ENCODE measurements at regions not wholly inside any gene's neighbourhood (a gene's known extent, or its start where the extent isn't known, plus 50 kb on each side); places are given as distances from the start of the nearest gene placed in this dataset.

DNA sequence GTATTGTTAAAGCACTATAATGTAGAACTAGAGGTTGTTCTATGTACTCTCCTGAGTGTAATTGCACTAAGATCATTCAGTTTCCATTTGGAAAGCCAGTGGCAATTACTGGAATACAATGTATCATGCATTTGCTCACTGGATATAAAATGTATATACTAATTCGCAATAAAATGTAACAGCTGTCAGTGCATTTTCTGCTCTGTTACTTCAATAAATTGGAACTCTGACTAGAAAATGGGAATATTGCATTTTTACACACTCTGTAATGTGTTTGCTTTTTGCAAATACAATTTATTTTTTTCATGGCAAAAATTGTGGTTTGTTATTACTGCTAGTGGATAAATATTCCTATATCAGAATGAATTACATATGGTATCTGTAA, 893.8 kb upstream of the POU3F3 start (continued):
- TF ChIP-seq, protein P1, sequence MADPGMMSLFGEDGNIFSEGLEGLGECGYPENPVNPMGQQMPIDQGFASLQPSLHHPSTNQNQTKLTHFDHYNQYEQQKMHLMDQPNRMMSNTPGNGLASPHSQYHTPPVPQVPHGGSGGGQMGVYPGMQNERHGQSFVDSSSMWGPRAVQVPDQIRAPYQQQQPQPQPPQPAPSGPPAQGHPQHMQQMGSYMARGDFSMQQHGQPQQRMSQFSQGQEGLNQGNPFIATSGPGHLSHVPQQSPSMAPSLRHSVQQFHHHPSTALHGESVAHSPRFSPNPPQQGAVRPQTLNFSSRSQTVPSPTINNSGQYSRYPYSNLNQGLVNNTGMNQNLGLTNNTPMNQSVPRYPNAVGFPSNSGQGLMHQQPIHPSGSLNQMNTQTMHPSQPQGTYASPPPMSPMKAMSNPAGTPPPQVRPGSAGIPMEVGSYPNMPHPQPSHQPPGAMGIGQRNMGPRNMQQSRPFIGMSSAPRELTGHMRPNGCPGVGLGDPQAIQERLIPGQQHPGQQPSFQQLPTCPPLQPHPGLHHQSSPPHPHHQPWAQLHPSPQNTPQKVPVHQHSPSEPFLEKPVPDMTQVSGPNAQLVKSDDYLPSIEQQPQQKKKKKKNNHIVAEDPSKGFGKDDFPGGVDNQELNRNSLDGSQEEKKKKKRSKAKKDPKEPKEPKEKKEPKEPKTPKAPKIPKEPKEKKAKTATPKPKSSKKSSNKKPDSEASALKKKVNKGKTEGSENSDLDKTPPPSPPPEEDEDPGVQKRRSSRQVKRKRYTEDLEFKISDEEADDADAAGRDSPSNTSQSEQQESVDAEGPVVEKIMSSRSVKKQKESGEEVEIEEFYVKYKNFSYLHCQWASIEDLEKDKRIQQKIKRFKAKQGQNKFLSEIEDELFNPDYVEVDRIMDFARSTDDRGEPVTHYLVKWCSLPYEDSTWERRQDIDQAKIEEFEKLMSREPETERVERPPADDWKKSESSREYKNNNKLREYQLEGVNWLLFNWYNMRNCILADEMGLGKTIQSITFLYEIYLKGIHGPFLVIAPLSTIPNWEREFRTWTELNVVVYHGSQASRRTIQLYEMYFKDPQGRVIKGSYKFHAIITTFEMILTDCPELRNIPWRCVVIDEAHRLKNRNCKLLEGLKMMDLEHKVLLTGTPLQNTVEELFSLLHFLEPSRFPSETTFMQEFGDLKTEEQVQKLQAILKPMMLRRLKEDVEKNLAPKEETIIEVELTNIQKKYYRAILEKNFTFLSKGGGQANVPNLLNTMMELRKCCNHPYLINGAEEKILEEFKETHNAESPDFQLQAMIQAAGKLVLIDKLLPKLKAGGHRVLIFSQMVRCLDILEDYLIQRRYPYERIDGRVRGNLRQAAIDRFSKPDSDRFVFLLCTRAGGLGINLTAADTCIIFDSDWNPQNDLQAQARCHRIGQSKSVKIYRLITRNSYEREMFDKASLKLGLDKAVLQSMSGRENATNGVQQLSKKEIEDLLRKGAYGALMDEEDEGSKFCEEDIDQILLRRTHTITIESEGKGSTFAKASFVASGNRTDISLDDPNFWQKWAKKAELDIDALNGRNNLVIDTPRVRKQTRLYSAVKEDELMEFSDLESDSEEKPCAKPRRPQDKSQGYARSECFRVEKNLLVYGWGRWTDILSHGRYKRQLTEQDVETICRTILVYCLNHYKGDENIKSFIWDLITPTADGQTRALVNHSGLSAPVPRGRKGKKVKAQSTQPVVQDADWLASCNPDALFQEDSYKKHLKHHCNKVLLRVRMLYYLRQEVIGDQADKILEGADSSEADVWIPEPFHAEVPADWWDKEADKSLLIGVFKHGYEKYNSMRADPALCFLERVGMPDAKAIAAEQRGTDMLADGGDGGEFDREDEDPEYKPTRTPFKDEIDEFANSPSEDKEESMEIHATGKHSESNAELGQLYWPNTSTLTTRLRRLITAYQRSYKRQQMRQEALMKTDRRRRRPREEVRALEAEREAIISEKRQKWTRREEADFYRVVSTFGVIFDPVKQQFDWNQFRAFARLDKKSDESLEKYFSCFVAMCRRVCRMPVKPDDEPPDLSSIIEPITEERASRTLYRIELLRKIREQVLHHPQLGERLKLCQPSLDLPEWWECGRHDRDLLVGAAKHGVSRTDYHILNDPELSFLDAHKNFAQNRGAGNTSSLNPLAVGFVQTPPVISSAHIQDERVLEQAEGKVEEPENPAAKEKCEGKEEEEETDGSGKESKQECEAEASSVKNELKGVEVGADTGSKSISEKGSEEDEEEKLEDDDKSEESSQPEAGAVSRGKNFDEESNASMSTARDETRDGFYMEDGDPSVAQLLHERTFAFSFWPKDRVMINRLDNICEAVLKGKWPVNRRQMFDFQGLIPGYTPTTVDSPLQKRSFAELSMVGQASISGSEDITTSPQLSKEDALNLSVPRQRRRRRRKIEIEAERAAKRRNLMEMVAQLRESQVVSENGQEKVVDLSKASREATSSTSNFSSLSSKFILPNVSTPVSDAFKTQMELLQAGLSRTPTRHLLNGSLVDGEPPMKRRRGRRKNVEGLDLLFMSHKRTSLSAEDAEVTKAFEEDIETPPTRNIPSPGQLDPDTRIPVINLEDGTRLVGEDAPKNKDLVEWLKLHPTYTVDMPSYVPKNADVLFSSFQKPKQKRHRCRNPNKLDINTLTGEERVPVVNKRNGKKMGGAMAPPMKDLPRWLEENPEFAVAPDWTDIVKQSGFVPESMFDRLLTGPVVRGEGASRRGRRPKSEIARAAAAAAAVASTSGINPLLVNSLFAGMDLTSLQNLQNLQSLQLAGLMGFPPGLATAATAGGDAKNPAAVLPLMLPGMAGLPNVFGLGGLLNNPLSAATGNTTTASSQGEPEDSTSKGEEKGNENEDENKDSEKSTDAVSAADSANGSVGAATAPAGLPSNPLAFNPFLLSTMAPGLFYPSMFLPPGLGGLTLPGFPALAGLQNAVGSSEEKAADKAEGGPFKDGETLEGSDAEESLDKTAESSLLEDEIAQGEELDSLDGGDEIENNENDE (IDR thresholded peaks at IDR 0.05; ENCODE audit: insufficient replicate concordance, low read length), result no peak
- TF ChIP-seq SIN3A (conservative IDR thresholded peaks at IDR 0.05 in 1 of 2, IDR thresholded peaks at IDR 0.05 in 1 of 2; ENCODE audit: low read depth in 1 of 2, low read length in 2 of 2) (no peak), RBBP5 (IDR thresholded peaks at IDR 0.05; ENCODE audit: borderline replicate concordance, low read depth, low read length) (no peak), NRF1 (IDR thresholded peaks at IDR 0.05; ENCODE audit: low read depth, low read length) (no peak), POLR2A (IDR thresholded peaks at IDR 0.05; ENCODE audit: control extremely low read depth in 1 of 2, low read depth in 2 of 2, low read length in 2 of 2) (no peak), CTBP2 (IDR thresholded peaks at IDR 0.05; ENCODE audit: borderline replicate concordance, insufficient read depth, insufficient read length, low read length) (no peak), MAX (IDR thresholded peaks at IDR 0.05) (no peak), BCL11A (IDR thresholded peaks at IDR 0.05; ENCODE audit: low read depth in 2 of 2, low read length in 2 of 2) (no peak), ATF2 (IDR thresholded peaks at IDR 0.05; ENCODE audit: low read length) (no peak)

Data from H1 (cell line).